Endothelial cell of hepatic sinusoid (primary cell): ENCODE measurements at regions not wholly inside any gene's neighbourhood (a gene's known extent, or its start where the extent isn't known, plus 50 kb on each side); places are given as distances from the start of the nearest gene placed in this dataset.

ENCODE experiments used
- in situ Hi-C: cut with HindIII; loops from 2 replicates; pipeline ENCODE4 v1.10.0; 2017; ENCODE audit warnings: low sequenced_read_pairs

- in situ Hi-C loops, result no loop called here
These were observed 58.4 kb upstream of the ARL8B start for GRCh38 chr3:5063724-5064123.

- in situ Hi-C loops, result no loop called here
These were observed 53.5 kb upstream of the ARL8B start for GRCh38 chr3:5068531-5069050.

- in situ Hi-C loops, result no loop called here
These were observed 52.5 kb upstream of the ARL8B start for GRCh38 chr3:5069627-5070026.

- in situ Hi-C loops, result no loop called here
These were observed 51.0 kb upstream of the ARL8B start for GRCh38 chr3:5071061-5071460.

- in situ Hi-C loops, result no loop called here
These were observed 49.8 kb upstream of the ARL8B start for GRCh38 chr3:5072100-5072816.
